GM12865 (cell line): ENCODE measurements at regions not wholly inside any gene's neighbourhood (a gene's known extent, or its start where the extent isn't known, plus 50 kb on each side); places are given as distances from the start of the nearest gene placed in this dataset.

Experiments
- DNase-seq: peaks from one replicate; pipeline ENCODE4 v3.0.0; 2010; ENCODE audit warnings: low read depth
- H3K4me3 ChIP-seq: 2 replicates; pipeline ENCODE4 v1.5.1; 2011; ENCODE audit warnings: mild to moderate bottlenecking, low read depth, low read length, control low read depth
- CTCF ChIP-seq: IDR thresholded peaks from 2 replicates; pipeline ENCODE4 v1.5.1; 2011; ENCODE audit warnings: low read length, control low read depth, low read depth, inconsistent platforms; ENCODE audit not compliant: insufficient read depth; ENCODE audit errors: missing control alignments

- no peak overlapping the region for H3K4me3 ChIP-seq
- TF ChIP-seq CTCF, result no peak
- DNase-seq, result no peak
Measured at GRCh38 chr10:56091872-56092271, 269.2 kb downstream of the ZWINT start.

GRCh38 chr10:56090914-56091540 is 270.0 kb downstream of the ZWINT start:
- no peak for DNase-seq
- no peak overlapping the region for H3K4me3 ChIP-seq
- TF ChIP-seq CTCF, result no peak

- no peak for DNase-seq
- TF ChIP-seq CTCF, result no peak
- no peak overlapping the region for H3K4me3 ChIP-seq
Measured at GRCh38 chr10:56085406-56086122, 275.5 kb downstream of the ZWINT start.

- no peak for TF ChIP-seq CTCF
- no peak overlapping the region for H3K4me3 ChIP-seq
- DNase-seq, result no peak
Measured at GRCh38 chr10:56082169-56082568, 278.9 kb downstream of the ZWINT start.

GRCh38 chr10:56068473-56069263 is 292.4 kb downstream of the ZWINT start:
- no peak for TF ChIP-seq CTCF
- H3K4me3 ChIP-seq, result no peak overlapping the region
- DNase-seq, result no peak

GRCh38 chr10:56068040-56068439 is 293.0 kb downstream of the ZWINT start:
- no peak overlapping the region for H3K4me3 ChIP-seq
- no peak for DNase-seq
- no peak for TF ChIP-seq CTCF

- no peak overlapping the region for H3K4me3 ChIP-seq
- no peak for DNase-seq
- TF ChIP-seq CTCF, result no peak
Measured at GRCh38 chr10:56063642-56064041, 297.4 kb downstream of the ZWINT start.
